GM18861 (cell line): ENCODE measurements at regions not wholly inside any gene's neighbourhood (a gene's known extent, or its start where the extent isn't known, plus 50 kb on each side); places are given as distances from the start of the nearest gene placed in this dataset.

Experiments
- ATAC-seq: cut with Tn5 transposase; IDR thresholded peaks from one replicate; pipeline ENCODE4 v1.9.1; 2021; ENCODE audit not compliant: unreplicated experiment

DNA sequence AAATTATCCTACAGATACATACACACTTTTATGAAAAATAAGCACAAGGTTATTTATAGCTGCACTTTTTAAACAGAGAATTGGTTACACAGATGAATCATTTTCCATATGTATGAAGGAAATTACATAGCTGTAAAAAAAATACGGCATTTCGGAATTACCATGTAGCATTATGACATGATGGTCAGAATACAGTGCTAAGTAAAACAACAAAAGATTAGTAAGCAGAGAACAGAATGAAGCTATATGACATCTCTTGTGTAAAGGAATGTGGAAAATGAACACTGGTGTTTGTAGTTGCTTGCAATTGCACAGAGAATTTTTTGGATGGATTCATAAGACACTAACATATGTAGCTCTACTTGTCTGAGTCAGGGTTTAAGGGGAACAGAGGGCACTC is 1222.0 kb upstream of the PRKX start:
- ATAC-seq, result no peak

DNA sequence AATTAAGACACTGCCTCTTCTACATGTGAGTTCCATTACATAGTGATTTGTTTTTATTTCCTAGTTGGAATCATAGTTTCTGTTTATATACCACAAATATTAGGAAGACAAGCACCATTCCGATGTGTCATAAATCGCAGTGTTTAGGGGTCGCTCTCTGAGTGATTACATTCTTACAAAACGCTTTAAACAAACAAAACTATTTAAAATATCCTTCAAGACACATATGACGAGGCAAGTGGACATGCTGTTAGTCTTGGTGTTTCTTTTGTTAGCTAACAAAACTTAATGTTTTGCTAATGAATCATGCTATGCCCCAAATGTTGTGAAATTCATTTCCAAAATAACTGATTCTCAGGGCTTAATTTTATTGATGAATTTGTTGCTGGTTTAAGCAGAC is 1219.3 kb upstream of the PRKX start:
- ATAC-seq, result no peak

DNA sequence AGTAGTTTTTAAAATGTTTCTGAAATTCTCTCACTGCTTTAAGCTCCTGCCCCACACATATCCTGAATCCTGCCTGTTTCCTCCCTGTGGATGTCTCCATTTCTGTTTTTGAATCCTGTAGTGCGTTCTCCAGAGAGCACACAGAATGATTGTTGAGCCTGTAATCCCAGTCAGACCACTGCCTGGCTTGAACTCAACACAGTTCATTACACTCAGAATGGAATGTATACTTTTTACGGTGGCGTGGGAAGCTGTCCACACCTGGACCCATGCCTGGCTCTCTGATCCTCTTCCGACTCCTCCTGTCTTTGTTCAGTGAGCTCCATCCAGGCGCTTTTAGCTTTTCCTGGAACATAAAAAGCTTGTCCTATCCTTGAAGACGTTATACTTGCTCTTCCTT is 1217.0 kb upstream of the PRKX start:
- ATAC-seq, result no peak

DNA sequence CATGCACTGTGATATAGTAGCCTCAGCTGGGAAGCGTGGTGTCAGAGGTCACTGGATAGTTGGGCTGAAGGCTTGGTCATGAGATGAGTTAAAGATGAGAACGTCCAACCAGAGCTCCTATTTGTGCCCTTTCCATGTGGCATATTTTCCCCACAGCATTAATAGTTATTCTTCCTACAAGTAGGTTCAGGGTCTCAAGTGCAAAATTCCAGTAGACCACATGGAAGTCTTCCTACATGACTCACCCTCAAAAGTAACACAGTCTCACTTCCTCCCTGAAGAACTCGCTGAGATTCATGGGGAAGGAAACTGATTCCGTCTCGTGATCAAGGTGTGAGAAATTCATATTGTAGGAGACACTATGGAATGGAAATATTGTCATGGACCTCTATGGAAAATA is 1212.5 kb upstream of the PRKX start:
- ATAC-seq, result no peak

DNA sequence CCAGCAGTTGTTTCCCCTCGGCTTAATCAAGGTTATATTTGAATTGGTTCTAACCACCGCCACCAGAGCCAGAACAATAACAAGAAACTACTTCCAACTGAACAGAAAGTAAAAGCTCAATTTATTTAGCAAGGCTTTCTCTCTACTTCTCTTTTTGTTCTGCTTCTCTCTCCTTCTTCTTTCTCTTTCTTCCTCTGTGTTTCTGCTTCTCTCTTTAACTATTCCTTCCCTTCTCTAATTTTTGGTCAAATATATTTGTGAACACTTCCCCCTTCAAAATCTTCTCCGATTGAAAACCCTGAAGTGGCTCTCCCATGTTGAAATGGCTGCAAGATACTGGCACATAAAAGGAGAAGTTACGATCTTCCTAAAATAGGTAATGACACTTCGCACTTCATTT is 1195.9 kb upstream of the PRKX start:
- ATAC-seq, result no peak

DNA sequence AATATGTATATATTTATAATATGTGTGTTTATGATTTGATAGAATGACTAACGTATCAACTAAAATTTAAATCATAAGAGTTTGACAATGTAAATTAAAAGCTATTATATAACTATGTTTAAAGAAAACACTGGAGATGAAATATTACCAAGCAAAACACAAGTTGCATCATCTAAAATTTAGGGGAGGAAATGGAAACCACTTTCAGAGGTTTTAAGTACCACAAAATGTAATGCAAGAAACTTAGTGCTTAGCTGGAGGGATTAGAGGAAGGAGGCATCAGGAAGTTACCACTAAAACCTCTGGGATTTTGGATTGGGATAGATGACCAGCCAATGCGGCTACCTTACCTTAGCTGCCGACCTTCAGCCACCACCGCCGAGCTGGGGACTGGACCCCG is 1192.1 kb upstream of the PRKX start:
- no peak for ATAC-seq

DNA sequence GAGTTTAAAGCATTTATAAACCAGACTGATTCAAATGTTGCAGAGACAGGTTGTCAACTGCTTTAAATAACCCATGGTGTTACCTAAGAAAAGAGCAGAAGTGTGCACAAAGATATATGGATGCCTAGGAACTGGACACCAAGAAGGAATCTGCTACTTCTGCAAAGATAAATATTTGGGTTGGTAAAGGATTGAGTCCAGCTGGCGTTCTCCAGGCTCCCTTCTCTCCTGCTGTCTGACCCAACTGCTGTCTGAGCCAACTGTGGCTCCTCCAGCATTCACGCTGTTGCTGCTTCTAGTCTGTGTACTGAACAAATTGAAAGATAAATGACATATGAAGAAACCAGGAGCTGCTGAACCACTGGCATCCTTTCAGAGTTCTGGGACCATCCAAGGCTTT is 1167.8 kb upstream of the PRKX start:
- no peak for ATAC-seq

DNA sequence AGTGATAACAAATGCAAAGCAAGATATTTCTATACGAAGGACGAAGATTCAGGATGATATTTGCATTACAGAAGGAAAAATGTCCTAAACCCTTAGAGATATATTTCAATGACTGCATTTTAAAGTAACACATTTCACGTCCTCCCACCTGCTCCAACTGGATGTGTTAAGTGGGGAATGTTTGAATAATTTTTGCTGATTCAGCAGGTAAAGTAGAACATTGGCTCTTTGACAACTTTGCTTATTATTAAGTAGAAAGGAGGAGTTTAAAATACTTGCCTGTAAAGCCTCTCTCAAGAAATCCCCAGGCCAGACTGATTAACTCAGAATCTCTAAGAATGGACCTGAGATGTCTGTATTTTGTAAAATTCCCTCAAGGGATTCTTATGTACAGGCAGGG is 1165.2 kb upstream of the PRKX start:
- ATAC-seq, result no peak

DNA sequence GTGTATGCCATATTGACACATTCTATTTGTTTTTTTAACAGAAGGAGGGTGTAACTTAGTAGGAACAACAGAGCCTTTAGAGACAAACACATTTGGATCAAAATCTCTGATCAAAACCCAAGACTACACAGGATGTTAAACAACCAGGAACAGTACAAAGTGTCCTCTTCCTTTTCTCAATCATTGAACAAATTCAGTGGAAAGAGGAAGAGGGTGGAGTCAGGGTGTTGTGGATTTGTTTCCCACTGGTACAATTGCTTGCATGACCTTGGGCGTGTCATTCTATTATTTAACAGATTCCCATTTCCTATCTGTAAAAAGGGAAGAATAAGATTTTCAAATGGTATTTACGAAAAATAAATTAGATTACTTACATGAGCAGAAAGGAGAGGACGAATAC is 1162.8 kb upstream of the PRKX start:
- no peak for ATAC-seq

DNA sequence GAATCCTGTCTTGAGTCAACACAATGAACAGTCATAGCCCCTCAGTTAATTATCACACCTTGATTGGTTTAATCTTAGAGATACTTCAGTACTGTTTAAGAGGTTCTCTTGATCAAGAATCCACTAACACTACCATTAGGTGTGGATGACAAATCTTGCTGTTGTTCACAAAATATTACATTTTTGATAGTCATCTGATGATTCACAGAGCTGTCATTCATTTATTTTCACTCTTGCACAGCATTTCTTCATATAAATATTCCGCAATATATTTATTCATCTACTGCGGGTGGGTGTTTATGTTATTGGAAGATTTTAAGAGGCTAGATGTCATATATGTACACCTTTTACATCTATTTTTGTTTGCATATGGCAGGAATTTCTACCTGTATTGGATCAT is 1138.1 kb upstream of the PRKX start:
- ATAC-seq, result no peak

DNA sequence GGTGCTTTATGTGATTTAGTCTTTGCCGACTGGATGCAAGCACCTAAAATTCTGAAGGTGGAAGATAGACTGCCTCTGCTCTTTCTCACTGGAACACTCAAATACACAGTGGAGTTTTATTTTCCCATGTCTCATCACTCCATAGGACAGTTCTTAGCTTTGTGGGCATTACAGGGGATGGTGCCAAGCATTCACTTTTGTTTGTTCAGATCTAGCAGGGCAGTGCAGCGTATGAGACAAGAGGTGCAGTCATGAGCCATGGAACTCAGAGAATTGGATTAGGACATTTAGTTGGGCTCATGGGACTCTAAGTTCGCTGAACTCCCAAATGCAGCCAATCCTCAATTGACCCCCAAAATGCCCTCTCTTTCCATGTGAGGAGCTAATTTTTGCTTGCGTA is 1136.9 kb upstream of the PRKX start:
- ATAC-seq, result no peak

DNA sequence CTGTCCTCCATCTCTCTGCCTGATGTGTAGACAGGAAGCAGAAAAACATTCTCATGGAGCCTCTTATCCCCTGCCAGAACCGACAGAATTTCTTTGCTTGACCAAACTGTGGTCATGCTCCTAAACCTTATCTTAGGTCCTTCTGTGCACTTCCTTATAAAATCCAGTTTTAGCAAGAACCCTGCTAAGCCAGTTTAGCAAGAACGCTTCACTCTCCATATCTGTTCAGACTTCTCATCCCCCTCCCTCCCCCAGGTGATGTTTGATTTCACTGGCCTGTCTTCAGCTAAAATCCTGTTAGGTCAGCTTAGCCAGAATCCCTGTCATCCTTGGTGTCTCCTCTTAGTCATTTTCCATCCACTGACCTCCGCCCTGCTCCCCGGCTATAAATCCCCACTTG is 1130.9 kb upstream of the PRKX start:
- no peak for ATAC-seq

DNA sequence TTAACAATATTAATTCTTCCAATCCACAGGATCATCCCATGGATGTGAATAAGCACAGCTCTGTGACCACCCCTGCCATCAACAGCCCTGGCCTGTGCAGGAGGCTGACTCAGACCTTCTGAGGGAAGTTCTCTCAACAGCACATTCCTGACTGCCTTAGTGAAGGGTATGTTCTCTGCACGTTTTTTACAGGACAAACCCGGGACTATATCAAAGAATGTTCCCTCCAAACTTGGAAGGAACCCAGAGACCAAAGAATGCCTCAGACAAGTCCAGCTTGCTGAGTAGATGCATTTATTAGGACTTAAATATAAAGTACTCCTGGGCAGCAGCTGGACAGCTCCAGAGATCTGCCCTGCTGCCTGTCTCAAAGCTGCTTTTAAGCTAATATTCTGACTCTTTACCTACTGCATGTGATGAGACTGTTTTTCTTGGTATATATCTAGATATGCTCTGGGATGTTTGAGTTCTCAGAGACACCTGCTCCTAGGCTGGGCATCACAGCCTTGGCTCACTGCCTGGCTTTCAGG is 1127.8 kb upstream of the PRKX start:
- no peak for ATAC-seq

DNA sequence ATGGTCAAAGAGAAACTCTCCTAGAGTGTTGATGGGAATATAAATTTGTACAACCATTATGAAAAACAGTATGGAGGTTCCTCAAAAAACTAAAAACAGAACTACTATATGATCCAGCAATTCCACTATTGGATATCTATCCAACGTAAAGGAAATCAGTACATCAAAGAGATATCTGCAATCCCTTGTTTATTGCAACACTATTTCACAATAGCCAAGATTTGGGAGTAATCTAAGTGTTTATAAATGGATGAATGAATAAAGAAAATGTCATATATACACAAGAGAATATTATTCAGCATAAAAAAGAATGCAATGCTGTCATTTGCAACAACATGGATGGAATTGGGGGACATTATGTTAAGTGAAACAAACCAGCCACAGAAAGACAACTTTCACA is 1118.1 kb upstream of the PRKX start:
- ATAC-seq, result no peak

DNA sequence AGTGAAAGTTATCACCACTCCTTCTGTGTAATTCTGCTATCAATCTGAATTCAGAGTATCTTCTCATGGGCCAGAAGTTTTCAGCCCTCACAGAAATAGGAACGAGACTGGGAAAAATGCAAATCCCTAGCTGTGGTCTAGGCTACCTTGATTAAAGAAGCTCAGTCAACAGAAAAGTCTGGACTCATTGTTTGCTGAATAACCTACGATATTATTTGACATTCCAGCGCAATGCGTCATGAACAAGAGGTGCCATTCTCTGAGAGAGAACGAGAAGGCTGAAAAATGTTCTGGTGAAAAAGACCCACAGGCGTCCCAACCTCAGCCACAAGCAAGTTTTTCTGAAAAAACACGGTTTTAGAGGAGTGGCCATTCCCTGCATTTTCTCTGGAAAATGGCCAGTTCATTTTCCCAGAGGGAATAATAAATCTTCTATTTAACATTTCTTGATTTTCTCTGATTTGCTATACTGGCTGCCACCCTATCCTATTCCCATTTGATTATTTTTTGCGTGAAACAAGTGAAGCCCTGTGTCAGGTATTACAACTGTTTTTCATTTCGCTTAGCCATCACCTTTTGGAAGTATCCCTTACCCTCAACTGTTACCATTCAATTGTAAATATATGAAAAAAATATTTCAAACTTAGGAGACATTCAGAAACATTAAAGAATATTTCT is 1117.6 kb upstream of the PRKX start:
- no peak for ATAC-seq

DNA sequence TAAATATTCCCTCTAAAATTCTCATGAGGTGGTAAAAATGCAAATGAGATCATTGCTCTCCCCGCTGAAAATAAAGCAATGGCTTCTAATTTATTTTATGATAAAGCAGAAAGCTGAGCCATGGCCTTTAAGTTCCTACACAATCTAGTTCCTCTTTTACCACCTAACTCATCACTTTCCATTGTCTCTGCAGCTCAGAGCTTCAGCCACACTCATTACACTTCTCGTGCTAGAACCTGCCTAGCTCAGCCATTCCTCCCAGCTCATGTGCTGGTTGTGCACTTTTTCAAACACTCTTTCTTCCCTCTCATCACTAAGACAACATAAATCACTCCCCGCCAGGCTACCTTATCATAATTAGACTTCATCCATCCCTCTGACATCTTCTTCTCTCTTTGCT is 1112.1 kb upstream of the PRKX start:
- no peak for ATAC-seq

DNA sequence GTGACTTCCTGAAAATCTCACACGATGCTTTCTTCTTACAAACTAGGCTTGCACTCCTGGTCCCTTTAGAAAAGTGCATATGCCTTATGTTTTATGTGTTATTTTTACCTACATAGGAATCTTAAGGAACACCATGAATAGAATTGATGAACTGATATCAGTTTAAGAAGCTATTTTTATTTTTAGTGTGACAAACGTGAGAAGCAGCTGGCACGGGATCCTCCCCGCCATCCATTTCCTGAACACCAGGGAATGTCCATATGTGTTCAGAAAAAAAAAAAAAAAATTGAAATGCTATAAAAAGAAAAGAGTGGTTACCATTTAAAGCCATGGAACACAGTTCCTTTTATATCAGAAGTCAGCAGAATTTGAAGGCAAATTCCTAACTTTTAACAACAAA is 1096.1 kb upstream of the PRKX start:
- ATAC-seq, result no peak

DNA sequence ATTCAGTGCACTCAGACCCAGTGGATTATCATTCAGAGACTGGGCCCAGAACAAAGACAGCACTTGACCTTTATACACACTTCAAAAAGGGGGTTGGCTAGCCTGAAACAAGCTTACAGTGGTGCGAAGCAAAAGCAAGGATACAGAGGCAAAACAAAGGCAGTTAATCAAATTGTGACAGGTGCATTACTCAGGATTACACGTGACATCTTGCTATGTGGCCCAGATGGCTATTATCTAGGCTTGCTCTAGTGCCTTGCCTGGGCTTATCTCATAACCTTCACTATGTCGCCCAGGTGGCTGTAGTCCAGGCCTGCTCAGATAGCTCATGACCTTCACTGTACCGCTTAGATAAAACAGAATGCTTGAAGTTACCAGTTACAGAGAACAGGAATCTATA is 1092.1 kb upstream of the PRKX start:
- ATAC-seq, result no peak

DNA sequence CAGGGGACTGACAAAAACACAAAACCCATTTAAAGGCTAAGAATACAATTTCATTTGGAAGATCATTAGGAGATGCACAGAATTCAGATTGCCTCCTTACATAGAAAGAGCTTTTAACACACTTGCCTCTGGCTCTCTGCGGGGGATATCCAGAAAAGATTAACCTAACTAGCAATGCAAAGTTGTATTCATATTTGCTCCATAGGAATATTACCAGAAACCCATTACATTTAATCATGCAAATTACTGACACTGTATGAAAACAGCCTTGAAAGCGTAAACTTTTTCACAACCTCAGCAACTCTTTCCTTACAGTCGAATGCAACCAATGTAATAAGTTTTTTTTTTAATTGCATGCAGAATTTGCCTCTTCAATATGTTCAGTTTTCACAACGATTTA is 1087.3 kb upstream of the PRKX start:
- no peak for ATAC-seq

DNA sequence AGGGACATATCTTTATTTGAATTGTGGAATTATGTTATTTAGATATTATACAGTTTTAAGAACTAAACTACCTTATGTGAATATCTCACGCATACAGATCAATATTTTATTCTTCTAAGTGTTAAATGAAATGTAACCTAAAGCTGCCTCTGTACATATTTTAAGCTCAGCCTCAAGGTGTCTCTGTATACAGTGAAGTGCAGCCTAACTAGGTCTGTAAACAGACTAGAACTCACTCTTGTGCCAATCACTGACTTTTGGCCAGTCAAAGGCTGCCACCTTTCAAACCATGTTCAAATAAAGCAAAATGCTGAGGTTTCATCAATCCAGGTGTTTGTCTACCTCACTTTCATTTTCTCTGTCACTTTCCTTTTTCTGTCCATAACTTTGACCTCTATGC is 1074.5 kb upstream of the PRKX start:
- ATAC-seq, result no peak

DNA sequence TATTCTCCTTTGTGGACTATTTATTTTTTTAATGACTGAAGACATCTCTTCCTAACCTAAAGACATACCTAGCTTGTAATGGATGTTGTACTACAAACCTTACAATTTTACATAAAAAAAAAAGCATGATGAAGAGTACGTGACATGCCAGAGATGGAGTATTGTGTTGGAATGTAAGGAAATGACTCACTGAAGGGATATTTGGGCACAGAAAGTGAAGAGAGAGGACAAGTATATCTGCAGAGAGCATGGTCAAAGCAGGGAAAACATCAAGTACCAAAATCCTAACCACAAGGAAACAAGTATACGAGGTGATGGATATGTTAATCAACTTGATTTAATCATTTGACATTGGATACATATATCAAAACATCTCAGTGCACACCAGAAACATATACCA is 1051.4 kb upstream of the PRKX start:
- no peak for ATAC-seq

DNA sequence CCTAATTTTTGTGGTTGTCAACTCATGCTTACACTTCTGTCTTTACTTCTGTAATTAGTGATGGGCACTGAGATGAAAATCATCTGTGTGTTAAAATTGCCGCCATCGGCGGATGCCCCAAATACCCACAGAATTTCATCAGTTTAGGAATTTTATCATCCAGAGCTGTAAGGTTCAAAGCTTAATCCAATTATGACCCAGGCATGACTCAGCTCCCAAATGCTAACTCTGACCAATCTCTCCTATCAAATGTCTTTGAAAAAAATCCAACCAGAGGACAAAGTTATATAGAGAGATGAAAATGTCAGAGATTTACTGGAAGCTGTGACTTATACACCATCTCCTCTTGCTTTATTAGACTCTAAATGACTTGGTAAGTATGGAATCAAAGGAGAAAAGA is 1048.7 kb upstream of the PRKX start:
- ATAC-seq, result no peak

DNA sequence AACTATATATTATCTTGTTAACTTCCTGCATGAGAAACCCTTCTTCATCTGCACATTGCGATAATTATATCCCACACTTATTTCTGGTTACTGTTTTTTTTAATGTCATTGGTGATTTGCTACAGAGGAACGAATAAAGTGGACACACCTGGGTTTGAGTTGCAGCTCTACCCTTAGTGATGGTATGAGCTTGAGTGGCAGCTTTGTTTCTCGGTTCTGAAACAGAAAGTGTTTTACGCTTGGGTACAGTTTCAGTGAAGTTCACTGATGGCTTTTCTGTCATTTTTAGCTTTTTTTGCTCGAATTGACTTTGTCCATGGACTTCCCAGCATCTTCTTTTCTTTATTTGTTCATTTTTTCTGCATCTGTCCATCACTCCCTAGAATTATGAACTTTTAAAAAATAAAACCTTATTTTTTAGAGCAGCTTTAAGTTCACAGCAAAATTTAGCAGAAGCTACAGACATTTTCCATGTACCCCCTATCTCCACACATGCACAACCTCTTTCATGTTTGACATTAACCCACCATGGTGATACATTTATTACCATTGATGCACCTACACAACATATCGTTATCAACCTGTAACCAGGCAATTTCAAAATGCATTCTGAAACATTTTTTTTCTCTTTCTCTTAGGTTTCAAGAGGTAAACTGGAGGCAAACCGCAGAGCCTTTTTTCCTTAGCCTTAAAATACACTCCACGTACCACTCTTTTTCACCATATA is 1041.6 kb upstream of the PRKX start:
- ATAC-seq, result peak; percentile 81
